GM18507 (cell line): ENCODE measurements at regions not wholly inside any gene's neighbourhood (a gene's known extent, or its start where the extent isn't known, plus 50 kb on each side); places are given as distances from the start of the nearest gene placed in this dataset.
"Not testable (repeated sequence)": the region's sequence is repeated elsewhere in the genome, so short reads cannot be mapped to it uniquely, and the experiment has no call there.

Experiments
- DNase-seq: peaks from one replicate; pipeline ENCODE4 v3.0.0; 2011; ENCODE audit warnings: low read depth; ENCODE audit not compliant: insufficient read length; ENCODE audit errors: extremely low spot score
- FAIRE-seq: peaks from 2 replicates; lab custom pipeline; 2011; peaks lifted over from hg19 to GRCh38; lab: Jason Lieb, UNC

DNA sequence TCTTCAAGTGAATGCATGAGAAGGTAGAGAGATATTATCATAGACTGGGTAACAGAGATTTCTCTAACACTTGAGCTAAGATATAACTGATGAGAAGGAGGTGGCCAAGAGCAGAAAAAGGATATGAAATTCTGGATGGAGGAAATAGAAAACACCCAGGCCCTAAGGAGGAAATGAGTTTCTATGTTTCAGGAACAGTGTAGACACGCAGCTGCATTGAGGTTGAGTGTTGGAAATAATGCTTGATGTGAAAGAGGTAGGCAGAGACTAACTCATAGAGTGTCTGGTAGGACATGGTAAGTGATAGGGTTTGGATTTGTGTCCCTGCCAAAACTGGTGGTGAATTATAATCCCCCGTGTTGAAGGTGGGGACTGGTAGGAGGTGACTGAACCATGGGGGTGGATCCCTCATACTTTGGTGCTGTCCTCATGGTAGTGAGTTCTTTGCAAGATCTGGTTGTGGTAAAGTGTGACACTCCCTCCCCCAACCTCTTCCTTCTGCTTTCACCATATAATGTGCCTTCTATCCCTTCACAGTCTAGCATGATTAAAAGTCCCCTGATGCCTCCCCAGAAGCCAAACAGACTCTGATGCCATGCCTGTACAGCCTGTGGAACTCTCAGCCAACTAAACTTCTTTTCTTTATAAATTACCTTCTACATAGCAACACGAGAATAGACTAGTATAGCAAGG is 787.3 kb downstream of the EDEM1 start:
- FAIRE-seq (no peak), DNase-seq (no peak)

DNA sequence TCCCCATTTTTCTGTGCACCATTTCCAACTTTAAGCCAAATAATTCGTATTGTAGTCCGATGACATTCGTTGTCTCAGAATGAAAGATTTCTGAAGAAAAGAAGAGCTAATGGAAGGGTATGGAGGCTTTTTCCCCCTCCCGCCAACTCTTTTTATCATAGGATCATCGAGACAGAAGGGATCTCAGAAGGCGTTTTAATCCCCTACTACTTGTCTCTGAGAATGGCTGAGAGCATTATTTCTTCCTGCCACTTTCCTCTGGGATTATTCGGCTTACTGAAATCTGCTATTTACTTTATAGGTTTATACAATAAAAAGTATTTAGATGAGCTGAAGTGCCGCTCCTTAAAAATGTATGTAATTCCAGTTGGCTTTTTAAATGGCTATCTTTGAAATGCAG is 789.8 kb downstream of the EDEM1 start:
- DNase-seq (no peak), FAIRE-seq (no peak)

DNA sequence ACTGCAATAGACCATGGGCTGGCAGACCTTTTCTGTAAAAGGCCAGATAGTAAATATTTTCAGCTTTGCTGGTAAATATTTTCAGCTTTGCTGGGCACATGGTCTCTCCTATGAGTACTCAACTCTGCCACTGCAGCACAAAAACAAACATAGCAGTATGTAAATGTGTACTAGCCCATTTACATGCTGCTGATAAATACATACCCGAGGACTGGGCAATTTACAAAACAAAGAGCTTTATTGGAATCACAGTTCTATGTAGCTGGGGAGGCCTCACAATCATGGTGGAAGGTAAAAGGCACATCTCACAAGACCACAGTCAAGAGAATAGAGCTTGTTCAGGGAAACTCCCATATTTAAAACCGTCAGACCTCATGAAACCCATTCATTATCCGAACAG is 793.0 kb downstream of the EDEM1 start:
- DNase-seq (no peak), FAIRE-seq (no peak)

DNA sequence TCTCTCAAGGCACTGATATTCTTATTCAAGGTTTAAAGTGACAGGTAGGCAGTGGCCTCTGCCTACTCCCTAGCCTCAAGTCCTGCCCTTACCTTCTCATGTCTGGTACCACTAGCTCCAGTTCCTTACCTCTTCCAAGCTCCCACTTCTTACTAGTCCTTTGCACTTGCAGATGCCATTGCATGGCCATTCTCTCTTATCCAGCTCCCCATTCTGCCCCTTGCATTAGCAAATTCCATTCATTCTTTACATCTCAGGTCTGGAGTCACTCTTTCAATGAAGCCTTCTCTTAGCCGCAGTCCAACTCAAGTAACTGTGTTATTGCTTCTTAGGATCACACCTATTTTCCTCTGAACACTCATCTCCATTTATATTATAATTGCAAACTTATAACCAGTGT is 807.1 kb downstream of the EDEM1 start:
- DNase-seq, result no peak
- FAIRE-seq, result no peak

DNA sequence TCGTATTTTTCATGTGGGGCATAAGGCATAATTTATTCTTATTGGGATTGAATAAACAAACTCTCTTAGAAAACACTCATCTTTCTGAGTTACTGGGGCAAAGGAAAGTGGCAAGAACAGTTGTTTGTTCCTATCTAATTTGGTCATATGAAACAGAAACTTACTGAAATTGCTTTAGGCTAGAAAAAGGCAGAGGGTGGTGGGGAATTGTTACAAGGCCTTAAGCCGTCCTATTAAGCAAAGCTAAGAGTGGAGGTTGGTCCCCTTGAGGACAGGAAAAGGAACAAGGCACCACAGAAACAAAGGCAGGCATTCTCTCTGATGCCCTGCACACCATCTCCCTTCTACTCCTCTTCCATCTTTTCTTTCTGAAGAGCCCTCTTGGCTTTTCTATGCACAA is 830.9 kb downstream of the EDEM1 start:
- no peak for FAIRE-seq
- DNase-seq, result no peak

DNA sequence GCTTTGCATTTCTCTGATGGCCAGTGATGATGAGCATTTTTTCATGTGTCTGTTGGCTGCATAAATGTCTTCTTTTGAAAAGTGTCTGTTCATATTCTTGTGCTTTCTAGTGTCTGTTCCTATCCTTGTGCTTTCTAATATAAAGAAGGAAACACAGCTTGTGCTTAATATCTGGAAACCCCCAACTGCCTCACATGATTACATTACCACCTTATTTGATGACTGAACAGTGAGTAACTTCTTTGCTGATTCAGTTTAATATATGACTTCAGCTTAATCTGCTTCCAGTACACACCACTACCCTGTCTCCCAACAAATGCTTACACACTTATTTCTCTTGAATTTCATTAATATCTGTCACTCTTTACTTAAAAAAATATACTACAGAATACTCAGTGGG is 835.1 kb downstream of the EDEM1 start:
- no peak for DNase-seq

DNA sequence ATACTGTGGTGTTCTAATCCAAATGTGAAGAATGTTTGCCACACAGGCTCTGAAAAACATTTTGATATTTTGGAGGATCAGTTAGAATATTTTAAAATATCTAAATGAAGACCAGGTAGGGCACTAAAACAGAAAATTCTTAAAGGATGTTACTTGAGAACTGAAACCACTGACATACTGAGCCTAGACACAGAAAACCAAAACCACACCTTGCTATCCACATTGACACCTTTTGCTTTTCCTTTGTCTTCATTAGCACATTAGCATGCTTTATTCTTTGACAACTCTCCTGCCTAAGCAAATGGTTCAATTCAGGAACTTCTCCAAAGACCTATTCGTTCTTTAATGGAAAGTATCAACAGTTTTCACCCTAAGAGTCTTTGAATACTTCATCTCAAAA is 835.9 kb upstream of the GRM7 start:
- no peak for FAIRE-seq
- no peak for DNase-seq

More for the DNA sequence above, 835.1 kb downstream of the EDEM1 start:
- no peak for FAIRE-seq

DNA sequence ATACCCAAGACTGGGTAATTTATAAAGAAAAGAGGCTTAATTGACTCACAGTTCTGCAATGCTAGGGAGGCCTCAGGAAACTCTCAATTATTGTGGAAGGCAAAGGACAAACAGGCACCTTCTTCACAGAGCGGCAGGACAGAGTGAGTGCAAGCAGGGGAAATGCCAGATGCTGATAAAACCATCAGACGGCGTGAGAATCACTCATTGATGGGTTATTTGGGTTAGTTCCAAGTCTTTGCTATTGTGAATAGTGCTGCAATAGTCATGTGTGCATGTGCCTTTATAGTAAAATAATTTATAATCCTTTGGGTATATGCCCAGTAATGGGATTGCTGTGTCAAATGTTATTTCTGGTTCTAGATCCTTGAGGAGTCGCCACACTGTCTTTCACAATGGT is 830.3 kb upstream of the GRM7 start:
- not testable (repeated sequence) for DNase-seq, FAIRE-seq

DNA sequence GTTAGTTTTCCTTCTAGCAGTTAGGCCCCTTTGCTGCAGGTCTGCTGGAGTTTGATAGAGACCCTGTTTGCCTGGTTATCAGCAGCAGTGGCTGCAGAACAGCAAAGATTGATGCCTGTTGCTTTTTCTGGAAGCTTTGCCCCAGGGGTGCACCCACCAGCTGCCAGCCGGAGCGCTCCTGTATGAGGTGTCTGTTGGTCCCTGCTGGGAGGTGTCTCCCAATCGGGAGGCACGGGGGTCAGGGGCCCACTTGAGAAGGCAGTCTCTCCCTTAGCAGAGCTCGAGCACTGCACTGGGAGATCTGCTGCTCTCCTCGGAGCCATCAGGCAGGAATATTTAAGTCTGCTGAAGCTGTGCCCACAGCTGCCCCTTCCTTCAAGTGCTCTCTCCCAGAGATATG is 825.3 kb upstream of the GRM7 start:
- no peak for FAIRE-seq
- no peak for DNase-seq

DNA sequence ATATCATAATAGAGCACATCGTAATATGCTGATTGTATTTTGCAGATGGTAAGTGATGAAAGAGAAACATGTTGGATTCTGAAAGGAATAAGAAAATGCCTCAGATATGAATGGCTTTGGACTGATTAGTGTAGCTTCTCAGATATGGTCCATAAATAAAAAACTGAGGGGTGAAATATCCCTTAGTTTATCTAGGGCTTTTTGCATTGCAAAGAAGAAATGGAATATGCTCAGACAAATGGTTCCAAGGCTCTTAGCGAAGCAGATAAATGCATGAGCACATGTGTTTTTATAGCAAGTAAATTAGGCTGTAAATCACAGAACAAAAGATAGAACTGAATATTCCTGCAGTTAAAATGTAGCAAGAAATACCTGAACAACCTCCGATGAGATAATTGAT is 820.9 kb upstream of the GRM7 start:
- no peak for FAIRE-seq

DNA sequence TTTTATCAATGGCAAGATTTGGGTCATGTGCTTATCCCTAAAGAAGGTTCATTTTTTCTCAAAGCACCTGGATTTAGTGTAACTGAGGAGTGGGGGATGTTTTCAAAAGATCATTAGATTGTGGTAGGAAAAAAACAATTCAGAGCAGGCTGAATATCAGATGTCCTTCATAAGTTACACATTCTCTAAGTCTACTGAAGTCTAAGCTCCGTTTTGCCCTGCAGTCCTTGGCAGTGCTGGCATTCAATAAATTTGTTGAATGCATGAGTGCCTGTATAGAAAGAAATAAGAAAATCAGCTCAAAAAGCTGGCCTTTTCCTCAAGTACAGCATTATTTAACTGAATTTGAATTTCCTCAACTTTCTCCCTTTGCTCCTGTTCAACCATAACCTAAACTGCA is 819.0 kb upstream of the GRM7 start:
- FAIRE-seq (no peak), DNase-seq (no peak)

More for the DNA sequence above, 820.9 kb upstream of the GRM7 start:
- no peak for DNase-seq

DNA sequence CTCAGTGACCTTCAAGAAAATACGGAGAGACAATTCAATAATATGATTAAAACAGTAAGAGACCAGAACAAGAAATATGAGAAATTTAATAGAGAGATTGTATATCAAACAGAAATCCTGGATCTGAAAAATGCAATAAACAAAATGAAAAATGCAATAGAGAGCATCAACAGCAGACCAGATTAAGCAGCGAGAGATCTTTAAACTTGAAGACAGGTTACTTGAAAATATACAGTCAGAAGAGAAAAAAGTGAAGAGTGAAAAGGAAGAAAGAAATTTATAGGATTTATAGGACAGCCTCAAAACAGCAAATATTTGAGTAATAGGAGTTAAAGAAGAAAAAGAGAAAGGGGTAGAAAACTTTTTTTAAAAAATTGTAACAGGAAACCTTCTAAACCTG is 813.9 kb upstream of the GRM7 start:
- FAIRE-seq (no peak), DNase-seq (no peak)

DNA sequence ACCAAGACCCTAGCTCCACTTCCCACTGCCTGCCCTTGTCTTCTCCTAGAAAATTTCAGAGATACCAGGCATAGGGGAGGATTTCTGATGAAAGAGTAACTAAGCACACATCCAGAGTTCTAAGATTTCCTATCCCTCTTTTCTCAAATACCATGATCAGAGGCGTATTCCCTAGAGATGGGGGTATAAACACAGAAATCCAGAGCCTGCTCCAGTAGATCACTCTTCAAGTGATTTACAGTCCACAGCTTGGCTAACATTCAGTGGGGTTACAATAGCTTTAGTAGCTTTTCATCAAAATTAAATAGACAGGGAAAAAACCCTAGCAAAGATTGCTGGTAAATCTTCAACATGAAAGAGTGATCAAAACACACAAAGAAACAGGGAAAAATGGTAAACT is 800.7 kb upstream of the GRM7 start:
- DNase-seq (no peak), FAIRE-seq (no peak)

DNA sequence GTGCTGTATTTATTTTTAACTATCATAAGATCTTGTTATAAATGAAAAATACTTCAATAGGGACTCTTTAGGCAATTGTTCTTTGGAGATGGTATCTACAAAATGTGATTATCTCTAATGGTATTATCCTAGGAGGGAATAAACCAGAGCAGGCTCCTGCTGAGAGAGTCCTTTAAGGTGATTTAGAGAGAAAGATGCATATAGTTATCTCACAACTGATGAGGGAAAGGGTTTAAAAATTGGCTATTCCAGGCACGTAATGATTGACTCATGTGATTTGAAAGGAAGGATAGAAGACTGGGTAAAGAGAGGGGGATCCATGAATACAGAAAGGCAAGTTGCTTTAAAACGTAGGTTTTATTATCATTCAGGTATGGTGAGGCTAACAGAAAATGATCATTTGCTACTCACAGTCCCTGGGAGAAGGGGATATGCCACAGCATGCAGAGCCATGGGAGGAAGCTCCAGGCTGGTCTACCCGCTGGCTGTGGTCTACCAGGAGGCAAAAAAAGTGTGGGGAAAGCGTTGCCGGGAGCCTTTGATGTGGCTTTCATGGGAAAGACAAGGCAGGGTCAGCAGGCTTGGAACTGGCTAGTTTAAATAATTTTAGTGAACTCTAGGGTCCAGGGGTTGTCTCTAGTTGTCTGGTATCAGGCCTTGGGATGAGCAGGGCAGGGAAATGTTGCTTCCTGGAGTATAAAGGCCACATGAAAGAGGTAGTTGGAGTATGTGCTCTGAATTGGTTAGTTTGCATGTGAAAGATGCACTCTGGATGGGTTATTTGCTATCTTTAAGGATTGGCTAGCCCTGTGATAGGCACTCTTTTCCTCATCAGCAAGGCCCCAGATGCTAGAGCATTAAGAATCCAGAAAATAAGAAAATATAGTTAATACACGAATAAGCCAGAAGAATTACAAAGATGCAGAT is 798.4 kb upstream of the GRM7 start:
- FAIRE-seq (no peak), DNase-seq (no peak)

DNA sequence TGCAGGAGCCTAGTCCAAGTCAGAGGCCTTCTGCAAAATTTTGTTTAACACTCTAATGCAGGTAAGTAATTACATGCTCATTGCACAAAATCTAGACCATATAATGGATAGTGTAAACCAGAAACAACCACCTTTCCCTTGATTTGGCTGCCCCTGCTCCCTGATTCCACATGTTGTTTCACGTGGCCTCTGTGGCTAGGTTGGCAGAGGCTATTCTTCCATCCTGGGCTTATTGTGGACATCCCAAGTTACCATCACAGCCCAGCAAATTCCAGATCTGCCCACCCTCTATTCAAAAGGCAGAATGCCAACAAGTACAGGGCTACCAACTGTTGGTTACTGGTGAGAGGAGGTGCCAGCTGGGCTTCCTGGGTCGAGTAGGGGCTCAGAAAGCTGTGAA is 794.5 kb upstream of the GRM7 start:
- no peak for DNase-seq
- FAIRE-seq, result no peak

DNA sequence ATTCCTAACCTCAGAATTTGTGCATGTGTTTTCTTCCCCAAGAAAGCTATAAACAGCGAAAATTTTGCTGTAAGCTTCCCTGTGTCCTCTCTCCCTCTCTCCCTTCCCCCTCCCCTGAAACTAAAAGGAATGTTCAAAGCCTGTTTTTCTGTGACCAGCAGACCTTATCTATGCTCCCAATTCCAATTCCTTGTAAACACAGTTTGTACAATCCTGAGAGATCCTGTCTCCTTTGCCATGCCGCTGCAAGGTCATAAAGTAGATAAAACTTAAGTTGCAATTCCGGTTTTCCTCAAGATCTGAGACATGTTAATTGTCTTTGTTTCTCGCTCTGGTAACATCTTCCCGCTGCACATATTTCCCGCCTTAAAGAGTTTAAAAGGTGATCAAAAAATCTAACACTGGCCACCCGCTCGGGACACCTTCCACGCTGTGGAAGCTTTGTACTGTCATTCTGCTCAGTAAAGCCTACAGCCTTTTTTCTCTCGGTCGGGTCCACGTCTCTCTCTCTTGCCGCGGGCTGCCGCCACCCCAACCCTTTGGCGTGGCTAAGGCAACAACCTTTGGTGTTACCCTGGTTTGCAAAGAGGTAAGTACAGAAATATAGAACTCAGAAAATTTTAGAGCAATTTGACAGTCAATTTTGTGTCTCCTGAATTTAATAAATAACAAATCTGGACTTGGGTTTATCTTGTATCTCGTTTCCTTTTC is 793.9 kb upstream of the GRM7 start:
- FAIRE-seq, DNase-seq: not testable (repeated sequence)

DNA sequence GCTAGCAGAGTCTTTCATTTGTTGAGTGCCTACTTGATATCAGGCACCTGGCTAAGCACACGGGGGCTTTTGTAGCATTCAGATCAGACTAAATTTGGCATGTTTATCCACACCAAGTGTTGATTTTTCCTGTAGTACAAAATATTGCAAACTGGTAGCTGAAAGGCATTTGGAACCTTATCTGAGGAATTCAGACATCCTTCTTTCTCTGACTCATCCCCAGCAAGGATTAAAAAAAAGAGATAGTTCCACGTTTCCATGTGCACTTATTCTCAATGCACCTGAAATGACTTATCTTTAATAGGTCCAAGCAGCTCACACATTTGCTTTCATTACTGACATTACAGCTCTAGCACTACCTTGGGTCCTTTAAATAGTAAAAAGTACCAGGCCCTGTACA is 786.0 kb upstream of the GRM7 start:
- FAIRE-seq (no peak), DNase-seq (no peak)

DNA sequence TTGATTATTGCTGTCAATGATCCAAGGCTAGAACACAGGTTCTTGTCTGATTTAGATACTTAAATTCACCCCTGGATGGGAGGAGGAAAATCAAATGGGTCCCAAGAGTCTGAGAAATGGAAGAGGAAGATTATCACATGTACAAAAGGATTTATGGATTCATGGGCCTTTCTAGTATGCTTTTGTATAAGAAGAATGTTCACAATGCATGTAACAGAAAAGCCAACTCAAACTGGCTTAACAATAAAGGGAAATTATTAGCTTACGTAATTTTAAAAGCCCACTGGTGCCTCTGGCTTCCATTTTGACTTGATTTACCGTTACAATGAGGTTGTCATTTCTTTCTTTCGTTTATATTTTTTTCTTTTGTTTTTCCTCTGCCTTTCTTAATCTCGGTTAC is 782.5 kb upstream of the GRM7 start:
- FAIRE-seq (no peak), DNase-seq (no peak)

DNA sequence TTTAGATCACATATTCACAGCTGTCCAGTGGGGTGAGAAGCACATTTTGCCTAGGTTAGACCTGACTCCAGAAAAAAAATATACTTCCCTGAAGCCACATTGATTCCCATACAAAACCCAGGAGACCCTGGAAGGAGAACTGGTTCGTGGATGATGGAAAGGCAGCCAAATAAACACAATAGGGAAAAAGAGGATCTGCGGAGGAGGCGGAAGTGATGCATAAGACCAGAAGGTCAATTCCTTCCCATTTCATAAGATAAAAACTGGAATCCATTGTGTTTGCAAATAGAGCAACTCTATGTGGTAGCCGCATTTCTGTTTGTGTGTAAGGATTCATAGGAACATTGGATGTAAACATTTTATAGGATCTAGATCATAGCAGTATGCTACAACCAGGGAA is 781.9 kb upstream of the GRM7 start:
- FAIRE-seq (no peak), DNase-seq (no peak)

DNA sequence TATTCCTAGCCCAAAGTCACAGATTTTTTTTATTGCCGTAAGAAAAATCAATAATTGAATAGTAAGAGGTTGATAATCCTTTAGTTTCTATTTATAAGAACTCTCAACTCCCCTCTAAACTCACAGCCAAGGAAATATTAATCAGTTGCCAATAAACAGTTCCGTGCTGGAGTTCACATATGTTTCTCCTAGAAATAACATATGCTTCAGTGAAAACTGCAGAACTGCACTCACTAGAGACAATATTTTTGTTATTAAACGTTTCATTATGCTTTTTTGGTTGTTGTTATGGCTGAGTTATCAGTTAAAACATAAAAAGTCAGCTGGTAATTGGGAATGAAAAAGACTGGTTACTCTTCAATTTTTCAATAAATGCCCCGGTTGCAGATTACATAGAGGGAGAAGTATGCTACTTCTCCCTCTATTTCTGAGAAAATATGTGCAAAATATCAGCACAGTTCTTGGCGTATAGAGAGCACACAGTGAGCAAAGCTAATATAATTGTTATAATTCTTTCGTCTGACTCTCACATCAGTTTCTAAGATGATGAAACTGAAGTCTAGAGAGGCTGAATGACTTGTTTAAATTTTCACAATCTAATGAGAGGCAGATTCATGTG is 781.2 kb upstream of the GRM7 start:
- no peak for FAIRE-seq
- no peak for DNase-seq
